Astrocyte of the spinal cord (primary cell): ENCODE measurements at regions not wholly inside any gene's neighbourhood (a gene's known extent, or its start where the extent isn't known, plus 50 kb on each side); places are given as distances from the start of the nearest gene placed in this dataset.
"Not testable (repeated sequence)": the region's sequence is repeated elsewhere in the genome, so short reads cannot be mapped to it uniquely, and the experiment has no call there.

ENCODE experiments used
- DNase-seq: peaks from one replicate; pipeline ENCODE4 v3.0.0; 2011; ENCODE audit warnings: low read depth, low spot score
- H3K4me3 ChIP-seq: 2 replicates; pipeline ENCODE4 v1.5.1; 2011; ENCODE audit warnings: low read depth, mild to moderate bottlenecking, low read length, moderate library complexity
- CTCF ChIP-seq: IDR thresholded peaks from 2 replicates; pipeline ENCODE4 v1.5.1; 2012; ENCODE audit warnings: low read depth, mild to moderate bottlenecking, low read length, inconsistent platforms
- in situ Hi-C: cut with HindIII; loops from 2 replicates; pipeline ENCODE4 v1.10.0; 2017; ENCODE audit warnings: low sequenced_read_pairs

GRCh38 chr2:39834426-39834825 is 55.4 kb upstream of the THUMPD2 start:
- in situ Hi-C loops = no loop called here
- no peak for DNase-seq
- H3K4me3 ChIP-seq = no peak overlapping the region
- no peak for TF ChIP-seq CTCF

DNA sequence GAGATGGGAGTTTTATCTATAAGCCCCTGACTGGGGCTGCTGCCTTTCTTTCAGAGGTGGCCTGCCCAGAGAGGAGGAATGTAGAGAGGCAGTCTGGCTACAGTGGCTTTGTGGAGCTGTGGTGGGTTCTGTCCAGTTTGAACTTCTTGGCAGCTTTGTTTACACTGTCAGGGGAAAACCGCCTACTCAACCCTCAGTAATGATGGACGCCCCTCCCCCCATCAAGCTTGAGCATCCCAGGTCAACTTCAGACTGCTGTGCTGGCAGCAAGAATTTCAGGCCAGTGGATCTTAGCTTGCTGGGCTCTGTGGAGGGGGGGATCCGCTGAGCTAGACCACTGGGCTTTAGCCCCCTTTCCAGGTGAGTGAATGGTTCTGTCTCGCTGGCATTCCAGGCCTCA is 51.6 kb upstream of the THUMPD2 start:
- in situ Hi-C loops, DNase-seq, H3K4me3 ChIP-seq: not testable (repeated sequence)
